Small intestine (tissue), 7 donors: ENCODE measurements at regions not wholly inside any gene's neighbourhood (a gene's known extent, or its start where the extent isn't known, plus 50 kb on each side); places are given as distances from the start of the nearest gene placed in this dataset.
A peak's percentile ranks its signal among the peaks of the same experiment; 100 is the strongest.

Experiments used
- DNase-seq, 2 donors: peaks; one replicate each; pipeline versions ENCODE4 v3.0.0 to v3.0.0-alpha.2; 2013
- FAIRE-seq: peaks from 2 replicates; lab custom pipeline; 2012; peaks lifted over from hg19 to GRCh38; lab: Jason Lieb, UNC
- H3K27ac ChIP-seq, 3 donors: one replicate each; pipeline ENCODE4 v1.5.1; 2013; ENCODE audit warnings: low read length in 2 of 3, mild to moderate bottlenecking in 2 of 3, control low read depth in 1 of 3, inconsistent platforms in 1 of 3, low read depth in 1 of 3, moderate library complexity in 1 of 3
- H3K27me3 ChIP-seq, 3 donors: one replicate each; pipeline ENCODE4 v1.6.1; 2013; ENCODE audit warnings: low read length in 3 of 3, inconsistent platforms in 1 of 3; ENCODE audit not compliant: control insufficient read depth in 3 of 3, insufficient read depth in 3 of 3
- H3K36me3 ChIP-seq, 3 donors: one replicate each; pipeline ENCODE4 v1.6.1; 2013; ENCODE audit warnings: low read length in 3 of 3, inconsistent platforms in 1 of 3, low read depth in 1 of 3, mild to moderate bottlenecking in 1 of 3, moderate library complexity in 1 of 3; ENCODE audit not compliant: control insufficient read depth in 3 of 3, insufficient read depth in 2 of 3
- H3K4me1 ChIP-seq, 3 donors: one replicate each; pipeline ENCODE4 v1.6.1; 2013; ENCODE audit warnings: low read length in 2 of 3, inconsistent platforms in 1 of 3, low read depth in 1 of 3, mild to moderate bottlenecking in 1 of 3, moderate library complexity in 1 of 3; ENCODE audit not compliant: control insufficient read depth in 3 of 3, insufficient read depth in 2 of 3
- H3K4me3 ChIP-seq, 3 donors: one replicate each; pipeline ENCODE4 v1.5.1; 2013; ENCODE audit warnings: low read length in 3 of 3, control low read depth in 1 of 3, inconsistent platforms in 1 of 3, low read depth in 1 of 3, mild to moderate bottlenecking in 1 of 3, moderate library complexity in 1 of 3
- H3K9me3 ChIP-seq, 2 donors: one replicate each; pipeline ENCODE4 v1.6.1; 2013; ENCODE audit warnings: low read depth in 1 of 2, low read length in 1 of 2; ENCODE audit not compliant: control insufficient read depth in 2 of 2, insufficient read depth in 1 of 2
- WGBS, 3 donors: extraction: QIAGEN DNeasy Blood & Tissue Kit; methylation state at CpG; one replicate each; pipeline ENCODE4 v1.1.7; 2013; 5-methylcytosine and 5-hydroxymethylcytosine counted together
- donor health status: healthy with polysubstance abuse.
- donor health status: control.
- donor health status: control.
- donor health status: Bipolar disorder and iron deficiency.
- donor health status: healthy.

GRCh38 chrX:39157796-39158195, 356.5 kb downstream of the MID1IP1 start:
- DNase-seq: no peak

GRCh38 chrX:39158801-39159657, 357.8 kb downstream of the MID1IP1 start:
- H3K27me3 ChIP-seq: no peaks in the 10 kb centered on the region
- no peaks in the 10 kb centered on the region for H3K9me3 ChIP-seq
- H3K36me3 ChIP-seq: no peaks in the 10 kb centered on the region
- 59 to 70% (median 64%) methylated on average over 11 of the region's 11 CpGs for WGBS, 3 donors
- H3K4me1 ChIP-seq: peaks cover 0 to 22% (median 2%) of the 10 kb centered on the region in 3 donors
- FAIRE-seq (no peak), DNase-seq (no peak)
- H3K4me3 ChIP-seq: no peak overlapping the region
- H3K27ac ChIP-seq: no peak overlapping the region

More at GRCh38 chrX:39157796-39158195, 356.5 kb downstream of the MID1IP1 start:
- Histone ChIP-seq H3K4me1 (peaks cover 0 to 21% (median 2%) of the 10 kb centered on the region in 3 donors), H3K27ac (no peak overlapping the region), H3K4me3 (no peak overlapping the region), H3K27me3 (no peaks in the 10 kb centered on the region), H3K36me3 (no peaks in the 10 kb centered on the region), H3K9me3 (no peaks in the 10 kb centered on the region)
- 20 to 41% (median 32%) methylated on average over 6 of the region's 6 CpGs for WGBS, 3 donors
- no peak for FAIRE-seq

- 71 to 85% (median 75%) methylated on average over 4 of the region's 4 CpGs for WGBS, 3 donors
- Histone ChIP-seq H3K4me1 (peaks cover 0 to 22% (median 2%) of the 10 kb centered on the region in 3 donors), H3K36me3 (no peaks in the 10 kb centered on the region), H3K4me3 (no peak overlapping the region), H3K27me3 (no peaks in the 10 kb centered on the region), H3K27ac (no peak overlapping the region), H3K9me3 (no peaks in the 10 kb centered on the region)
- FAIRE-seq: no peak
- DNase-seq: no peak
Observed at GRCh38 chrX:39159921-39160507, 358.8 kb downstream of the MID1IP1 start.

GRCh38 chrX:39161611-39162255, 360.5 kb downstream of the MID1IP1 start:
- no peak overlapping the region for H3K27ac ChIP-seq
- no peaks in the 10 kb centered on the region for H3K9me3 ChIP-seq
- no peaks in the 10 kb centered on the region for H3K36me3 ChIP-seq
- no peaks in the 10 kb centered on the region for H3K27me3 ChIP-seq
- H3K4me1 ChIP-seq: peaks cover 0 to 16% (median 2%) of the 10 kb centered on the region in 3 donors
- DNase-seq (no peak), FAIRE-seq (no peak)
- no peak overlapping the region for H3K4me3 ChIP-seq
- 21 to 54% (median 44%) methylated on average over 3 of the region's 3 CpGs for WGBS, 3 donors

GRCh38 chrX:39162322-39162735, 361.1 kb downstream of the MID1IP1 start:
- no peaks in the 10 kb centered on the region for H3K27me3 ChIP-seq
- peak overlapping the region in 1 of 3 donors; percentile 51 for H3K27ac ChIP-seq
- no peaks in the 10 kb centered on the region for H3K9me3 ChIP-seq
- DNase-seq (peak; percentile 61 to 70), FAIRE-seq (no peak)
- peaks cover 0 to 16% (median 2%) of the 10 kb centered on the region in 3 donors for H3K4me1 ChIP-seq
- 14 to 41% (median 20%) methylated on average over 15 to 29 of the region's 29 CpGs for WGBS, 3 donors
- H3K36me3 ChIP-seq: no peaks in the 10 kb centered on the region
- H3K4me3 ChIP-seq: no peak overlapping the region

GRCh38 chrX:39163581-39164126, 362.4 kb downstream of the MID1IP1 start:
- H3K27ac ChIP-seq: no peak overlapping the region
- WGBS, 3 donors: 80 to 89% (median 88%) methylated on average over 3 of the region's 3 CpGs
- DNase-seq (no peak), FAIRE-seq (no peak)
- H3K36me3 ChIP-seq: no peaks in the 10 kb centered on the region
- H3K27me3 ChIP-seq: no peaks in the 10 kb centered on the region
- H3K4me1 ChIP-seq: peaks cover 0 to 16% (median 2%) of the 10 kb centered on the region in 3 donors
- H3K9me3 ChIP-seq: no peaks in the 10 kb centered on the region
- H3K4me3 ChIP-seq: no peak overlapping the region

- FAIRE-seq (no peak), DNase-seq (no peak)
- H3K4me1 ChIP-seq: peaks cover 0 to 16% (median 0%) of the 10 kb centered on the region in 3 donors
- 61 to 82% (median 63%) methylated on average over 3 of the region's 3 CpGs for WGBS, 3 donors
- no peak overlapping the region for H3K27ac ChIP-seq
- H3K4me3 ChIP-seq: no peak overlapping the region
- no peaks in the 10 kb centered on the region for H3K27me3 ChIP-seq
- no peaks in the 10 kb centered on the region for H3K36me3 ChIP-seq
- H3K9me3 ChIP-seq: no peaks in the 10 kb centered on the region
Observed at GRCh38 chrX:39164212-39164611, 363.0 kb downstream of the MID1IP1 start.

GRCh38 chrX:39165185-39165584, 363.9 kb downstream of the MID1IP1 start:
- FAIRE-seq: no peak
- Histone ChIP-seq H3K9me3 (no peaks in the 10 kb centered on the region), H3K4me3 (no peak overlapping the region), H3K36me3 (no peaks in the 10 kb centered on the region), H3K27me3 (no peaks in the 10 kb centered on the region), H3K27ac (no peak overlapping the region), H3K4me1 (peaks cover 0 to 16% (median 0%) of the 10 kb centered on the region in 3 donors)
- DNase-seq: no peak
- 65 to 100% (median 83%) methylated on average over 1 of the region's 1 CpG for WGBS, 3 donors
